HFFc6 (cell line): ENCODE measurements at regions not wholly inside any gene's neighbourhood (a gene's known extent, or its start where the extent isn't known, plus 50 kb on each side); places are given as distances from the start of the nearest gene placed in this dataset.

Experiments
- DNase-seq: peaks from one replicate; pipeline ENCODE4 v3.0.0-alpha.2; 2018
- H3K27ac Mint-ChIP-seq: 2 replicates; pipeline ENCODE4 v1.8.0; 2020; ENCODE audit warnings: mild to moderate bottlenecking, mixed read lengths
- H3K27me3 Mint-ChIP-seq: 2 replicates; pipeline ENCODE4 v1.8.0; 2021; ENCODE audit warnings: mild to moderate bottlenecking, moderate library complexity, mixed read lengths; ENCODE audit not compliant: insufficient read depth
- H3K36me3 Mint-ChIP-seq: 2 replicates; pipeline ENCODE4 v1.8.0; 2021; ENCODE audit warnings: low read depth, mixed read lengths
- H3K4me1 Mint-ChIP-seq: 2 replicates; pipeline ENCODE4 v1.8.0; 2020; ENCODE audit warnings: low read depth, mixed read lengths
- H3K4me3 Mint-ChIP-seq: 2 replicates; pipeline ENCODE4 v1.8.0; 2020; ENCODE audit warnings: mild to moderate bottlenecking, moderate library complexity, mixed read lengths
- H3K9me3 Mint-ChIP-seq: 2 replicates; pipeline ENCODE4 v1.8.0; 2020; ENCODE audit warnings: mild to moderate bottlenecking, mixed read lengths
- TF ChIP-seq, protein P1 (sequence below): fragments of 200-600 bp; sonication (generic); IDR thresholded peaks from 2 replicates; pipeline ENCODE4 v1.5.0; 2021; ENCODE audit warnings: antibody characterized with exemption, mild to moderate bottlenecking

DNA sequence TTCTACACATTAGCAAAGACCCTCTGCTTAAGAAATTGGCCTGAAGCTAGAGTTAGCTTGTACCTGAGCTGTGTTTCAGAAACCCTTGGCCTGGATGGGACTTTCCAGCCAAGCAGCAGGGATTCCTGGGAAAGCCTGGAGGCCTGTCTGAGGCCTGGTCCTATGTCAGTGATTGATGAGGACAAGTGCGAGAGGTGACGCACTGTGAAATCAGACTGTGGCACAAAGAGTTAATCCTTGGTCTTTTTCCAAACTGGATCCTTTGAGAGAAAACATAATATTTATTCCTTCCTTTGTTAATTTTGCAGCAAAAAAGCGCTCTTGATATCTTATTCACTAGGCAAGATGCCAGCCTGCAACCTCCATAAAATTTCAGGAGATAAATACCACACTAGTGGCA is 225.0 kb upstream of the ATP11B start:
- DNase-seq = no peak
- TF ChIP-seq, protein P1, sequence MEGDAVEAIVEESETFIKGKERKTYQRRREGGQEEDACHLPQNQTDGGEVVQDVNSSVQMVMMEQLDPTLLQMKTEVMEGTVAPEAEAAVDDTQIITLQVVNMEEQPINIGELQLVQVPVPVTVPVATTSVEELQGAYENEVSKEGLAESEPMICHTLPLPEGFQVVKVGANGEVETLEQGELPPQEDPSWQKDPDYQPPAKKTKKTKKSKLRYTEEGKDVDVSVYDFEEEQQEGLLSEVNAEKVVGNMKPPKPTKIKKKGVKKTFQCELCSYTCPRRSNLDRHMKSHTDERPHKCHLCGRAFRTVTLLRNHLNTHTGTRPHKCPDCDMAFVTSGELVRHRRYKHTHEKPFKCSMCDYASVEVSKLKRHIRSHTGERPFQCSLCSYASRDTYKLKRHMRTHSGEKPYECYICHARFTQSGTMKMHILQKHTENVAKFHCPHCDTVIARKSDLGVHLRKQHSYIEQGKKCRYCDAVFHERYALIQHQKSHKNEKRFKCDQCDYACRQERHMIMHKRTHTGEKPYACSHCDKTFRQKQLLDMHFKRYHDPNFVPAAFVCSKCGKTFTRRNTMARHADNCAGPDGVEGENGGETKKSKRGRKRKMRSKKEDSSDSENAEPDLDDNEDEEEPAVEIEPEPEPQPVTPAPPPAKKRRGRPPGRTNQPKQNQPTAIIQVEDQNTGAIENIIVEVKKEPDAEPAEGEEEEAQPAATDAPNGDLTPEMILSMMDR = no peak
- H3K4me3 Mint-ChIP-seq = no peak overlapping the region
- no peak overlapping the region for H3K27ac Mint-ChIP-seq
- H3K27me3 Mint-ChIP-seq = no peaks in the 10 kb centered on the region
- H3K9me3 Mint-ChIP-seq = peaks cover 26% of the 10 kb centered on the region
- H3K36me3 Mint-ChIP-seq = no peaks in the 10 kb centered on the region; the same call in 1 of the 2 replicates
- no peaks in the 10 kb centered on the region for H3K4me1 Mint-ChIP-seq

DNA sequence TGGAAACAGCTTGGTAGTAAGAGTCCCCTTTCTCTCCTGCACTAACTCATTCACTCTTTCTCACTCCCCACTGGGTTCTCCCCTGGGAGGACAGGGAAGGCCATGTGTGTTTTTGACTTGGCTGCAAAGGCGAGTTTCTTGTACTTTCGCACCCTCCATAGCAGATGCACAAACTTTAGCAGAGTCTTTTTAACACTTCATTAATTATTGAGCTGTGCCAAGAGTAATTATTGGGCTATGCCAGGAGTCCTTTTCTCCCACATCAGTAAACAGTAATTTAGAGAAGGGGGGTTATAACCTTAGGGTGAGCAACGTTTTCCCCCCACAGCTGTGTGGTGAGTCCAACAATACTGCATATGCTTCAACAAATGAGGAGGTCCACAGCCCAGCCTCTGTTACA is 224.4 kb upstream of the ATP11B start:
- Mint-ChIP-seq H3K27me3 (no peaks in the 10 kb centered on the region), H3K4me1 (no peaks in the 10 kb centered on the region), H3K4me3 (no peak overlapping the region), H3K27ac (no peak overlapping the region), H3K9me3 (peaks cover 32% of the 10 kb centered on the region), H3K36me3 (no peaks in the 10 kb centered on the region; the same call in 1 of the 2 replicates)
- TF ChIP-seq, protein P1 = no peak
- no peak for DNase-seq

DNA sequence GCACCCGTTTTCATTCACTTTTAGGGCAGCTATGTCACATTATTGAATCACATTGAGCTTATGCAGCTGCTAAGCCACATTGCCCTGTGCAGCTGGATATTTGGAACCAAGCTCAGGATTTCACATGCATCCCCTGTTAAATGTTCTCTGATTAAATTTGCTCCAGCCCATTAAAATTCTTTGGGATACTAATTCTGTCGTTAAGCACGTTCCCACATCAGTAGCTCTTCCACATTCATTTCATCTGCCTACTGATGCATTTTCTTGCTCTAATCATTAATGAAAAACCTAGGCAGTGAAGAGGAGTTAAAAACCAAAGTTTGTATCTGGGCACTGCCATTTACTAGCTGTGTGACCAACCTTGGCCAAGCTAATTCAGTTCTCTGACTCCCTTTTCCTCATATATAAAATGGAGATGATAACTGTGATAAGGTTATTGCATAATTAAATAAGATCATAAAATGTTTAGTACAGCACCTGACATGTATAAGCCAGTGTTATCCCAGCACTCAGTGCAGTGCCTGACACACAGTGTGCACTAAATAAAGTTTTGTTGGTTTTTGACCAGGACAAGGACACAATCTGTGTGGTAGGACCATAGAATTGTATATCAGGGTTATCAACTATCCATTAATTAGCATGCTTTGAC is 222.2 kb upstream of the ATP11B start:
- Mint-ChIP-seq H3K9me3 (peaks cover 42% of the 10 kb centered on the region), H3K4me1 (no peaks in the 10 kb centered on the region), H3K4me3 (no peak overlapping the region), H3K27ac (no peak overlapping the region), H3K36me3 (no peaks in the 10 kb centered on the region; the same call in 1 of the 2 replicates), H3K27me3 (no peaks in the 10 kb centered on the region)
- no peak for DNase-seq
- TF ChIP-seq, protein P1 = no peak

DNA sequence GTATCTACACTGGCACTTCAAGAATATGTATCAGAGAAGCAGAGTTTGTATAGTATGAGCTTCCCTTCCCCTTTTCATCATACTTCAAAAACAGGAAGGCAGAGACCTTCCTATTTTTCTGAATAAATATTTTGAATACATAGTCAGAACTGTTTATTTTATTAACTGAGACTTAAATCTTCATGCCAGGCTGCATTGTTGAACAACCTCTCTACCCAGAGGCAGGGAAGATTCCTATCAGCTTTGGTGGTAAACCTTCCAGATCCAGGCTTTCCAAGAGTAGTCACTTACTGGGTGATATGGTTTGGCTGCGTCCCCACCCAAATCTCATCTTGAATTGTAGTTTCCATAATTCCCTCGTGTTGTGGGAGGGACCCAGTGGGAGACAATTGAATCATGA is 217.4 kb upstream of the ATP11B start:
- Mint-ChIP-seq H3K4me1 (no peaks in the 10 kb centered on the region), H3K36me3 (no peaks in the 10 kb centered on the region; the same call in 1 of the 2 replicates), H3K9me3 (peaks cover 44% of the 10 kb centered on the region), H3K27me3 (no peaks in the 10 kb centered on the region), H3K4me3 (no peak overlapping the region), H3K27ac (no peak overlapping the region)
- no peak for DNase-seq
- TF ChIP-seq, protein P1 = no peak

DNA sequence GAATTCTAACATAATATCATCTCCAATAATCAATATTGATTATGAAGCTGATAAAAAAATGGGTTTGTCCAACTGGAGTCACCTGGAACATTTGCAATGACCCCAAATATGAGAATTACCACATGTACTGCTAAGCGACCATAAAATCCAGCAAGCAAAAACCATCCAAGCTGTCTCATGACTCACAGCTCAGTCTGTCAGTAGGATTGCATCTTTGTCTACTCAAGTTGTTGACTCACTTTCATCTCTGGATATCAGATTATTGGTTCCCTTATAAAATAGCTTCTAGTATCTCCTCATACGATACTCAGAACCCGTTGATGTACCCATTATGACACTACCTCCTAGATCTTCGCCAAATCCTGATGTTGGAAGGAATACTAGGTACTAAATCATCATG is 209.8 kb upstream of the ATP11B start:
- no peak overlapping the region for H3K4me3 Mint-ChIP-seq
- peaks cover 5% of the 10 kb centered on the region; the same call in 1 of the 2 replicates for H3K9me3 Mint-ChIP-seq
- no peak for DNase-seq
- no peaks in the 10 kb centered on the region for H3K36me3 Mint-ChIP-seq
- H3K4me1 Mint-ChIP-seq = no peaks in the 10 kb centered on the region
- no peaks in the 10 kb centered on the region for H3K27me3 Mint-ChIP-seq
- no peak overlapping the region for H3K27ac Mint-ChIP-seq
- TF ChIP-seq, protein P1 = no peak
